DOHH2 (cell line): ENCODE measurements at regions not wholly inside any gene's neighbourhood (a gene's known extent, or its start where the extent isn't known, plus 50 kb on each side); places are given as distances from the start of the nearest gene placed in this dataset.

Experiments
- EZH2phosphoT487 ChIP-seq: fragments of 200-600 bp; sonication (generic); IDR thresholded peaks from 2 replicates; pipeline ENCODE4 v1.6.1; 2017; ENCODE audit warnings: borderline replicate concordance, mild to moderate bottlenecking, antibody characterized with exemption, low read length, moderate library complexity, mixed read lengths
- TF ChIP-seq, protein P1 (sequence below): fragments of 200-600 bp; sonication (generic); IDR thresholded peaks from one replicate; pipeline ENCODE4 v1.5.1; 2014; ENCODE audit warnings: antibody characterized with exemption, mild to moderate bottlenecking, low read depth, low read length; ENCODE audit not compliant: poor library complexity, severe bottlenecking

- TF ChIP-seq, protein P1, sequence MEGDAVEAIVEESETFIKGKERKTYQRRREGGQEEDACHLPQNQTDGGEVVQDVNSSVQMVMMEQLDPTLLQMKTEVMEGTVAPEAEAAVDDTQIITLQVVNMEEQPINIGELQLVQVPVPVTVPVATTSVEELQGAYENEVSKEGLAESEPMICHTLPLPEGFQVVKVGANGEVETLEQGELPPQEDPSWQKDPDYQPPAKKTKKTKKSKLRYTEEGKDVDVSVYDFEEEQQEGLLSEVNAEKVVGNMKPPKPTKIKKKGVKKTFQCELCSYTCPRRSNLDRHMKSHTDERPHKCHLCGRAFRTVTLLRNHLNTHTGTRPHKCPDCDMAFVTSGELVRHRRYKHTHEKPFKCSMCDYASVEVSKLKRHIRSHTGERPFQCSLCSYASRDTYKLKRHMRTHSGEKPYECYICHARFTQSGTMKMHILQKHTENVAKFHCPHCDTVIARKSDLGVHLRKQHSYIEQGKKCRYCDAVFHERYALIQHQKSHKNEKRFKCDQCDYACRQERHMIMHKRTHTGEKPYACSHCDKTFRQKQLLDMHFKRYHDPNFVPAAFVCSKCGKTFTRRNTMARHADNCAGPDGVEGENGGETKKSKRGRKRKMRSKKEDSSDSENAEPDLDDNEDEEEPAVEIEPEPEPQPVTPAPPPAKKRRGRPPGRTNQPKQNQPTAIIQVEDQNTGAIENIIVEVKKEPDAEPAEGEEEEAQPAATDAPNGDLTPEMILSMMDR = no peak
- TF ChIP-seq EZH2phosphoT487 = no peak
These were observed 110.7 kb upstream of the CLMP start for GRCh38 chr11:123305601-123306375.
